Activated CD4-positive, alpha-beta T cell treated with anti-CD3 and anti-CD28 coated beads, Interleukin-2, amount 10 ng/mL, durations not matched to agents 7 days and 5 days (primary cell): ENCODE measurements at regions not wholly inside any gene's neighbourhood (a gene's known extent, or its start where the extent isn't known, plus 50 kb on each side); places are given as distances from the start of the nearest gene placed in this dataset.
"Not testable (repeated sequence)": the region's sequence is repeated elsewhere in the genome, so short reads cannot be mapped to it uniquely, and the experiment has no call there.

Source experiments
- CTCF ChIA-PET: fragments of 350-600 bp; sonication (Branson Sonifier 250); formaldehyde crosslinking; loops from one replicate; lab custom pipeline; 2021; ENCODE audit warnings: antibody characterized with exemption; lab: Charles Lee
- POLR2A ChIA-PET: fragments of 350-600 bp; sonication (Branson Sonifier 250); formaldehyde crosslinking; loops from one replicate; lab custom pipeline; 2021; ENCODE audit warnings: antibody characterized with exemption; lab: Charles Lee
- DNase-seq: peaks from one replicate; pipeline ENCODE4 v3.0.0-alpha.2; 2020
- H3K27ac Mint-ChIP-seq: one replicate; pipeline ENCODE4 v1.8.0; 2021; ENCODE audit warnings: mild to moderate bottlenecking, moderate library complexity, mixed read lengths
- H3K27me3 Mint-ChIP-seq: one replicate; pipeline ENCODE4 v1.8.0; 2021; ENCODE audit warnings: mixed read lengths
- H3K36me3 Mint-ChIP-seq: one replicate; pipeline ENCODE4 v1.8.0; 2021; ENCODE audit warnings: low read depth, mixed read lengths
- H3K4me1 Mint-ChIP-seq: one replicate; pipeline ENCODE4 v1.8.0; 2021; ENCODE audit warnings: mixed read lengths
- H3K4me3 Mint-ChIP-seq: one replicate; pipeline ENCODE4 v1.8.0; 2021; ENCODE audit warnings: mild to moderate bottlenecking, moderate library complexity, mixed read lengths
- H3K9me3 Mint-ChIP-seq: one replicate; pipeline ENCODE4 v1.8.0; 2021; ENCODE audit warnings: mixed read lengths

GRCh38 chr1:190688096-190688495 lies 210.4 kb upstream of the BRINP3 start:
- Mint-ChIP-seq H3K4me3 (no peak overlapping the region), H3K9me3 (peaks cover 4% of the 10 kb centered on the region), H3K27ac (no peak overlapping the region), H3K36me3 (no peaks in the 10 kb centered on the region), H3K4me1 (no peaks in the 10 kb centered on the region), H3K27me3 (no peaks in the 10 kb centered on the region)
- no peak for DNase-seq
- ChIA-PET POLR2A (no interaction called here), CTCF (no interaction called here)

- H3K9me3 Mint-ChIP-seq, DNase-seq, CTCF ChIA-PET, H3K4me1 Mint-ChIP-seq, H3K27ac Mint-ChIP-seq, H3K36me3 Mint-ChIP-seq, POLR2A ChIA-PET, H3K27me3 Mint-ChIP-seq, H3K4me3 Mint-ChIP-seq: not testable (repeated sequence)
Measured at GRCh38 chr1:190698488-190698887, 220.8 kb upstream of the BRINP3 start.

GRCh38 chr1:190699165-190699564 lies 221.5 kb upstream of the BRINP3 start:
- no peak overlapping the region for H3K4me3 Mint-ChIP-seq
- no peaks in the 10 kb centered on the region for H3K4me1 Mint-ChIP-seq
- H3K27me3 Mint-ChIP-seq: no peaks in the 10 kb centered on the region
- POLR2A ChIA-PET: no interaction called here
- CTCF ChIA-PET: no interaction called here
- H3K27ac Mint-ChIP-seq: no peak overlapping the region
- no peaks in the 10 kb centered on the region for H3K36me3 Mint-ChIP-seq
- DNase-seq: no peak
- H3K9me3 Mint-ChIP-seq: peaks cover under 1% of the 10 kb centered on the region

GRCh38 chr1:190708418-190709057 lies 230.9 kb upstream of the BRINP3 start:
- no peak overlapping the region for H3K27ac Mint-ChIP-seq
- CTCF ChIA-PET: no interaction called here
- no peaks in the 10 kb centered on the region for H3K27me3 Mint-ChIP-seq
- DNase-seq: no peak
- no peaks in the 10 kb centered on the region for H3K4me1 Mint-ChIP-seq
- H3K9me3 Mint-ChIP-seq: peaks cover 5% of the 10 kb centered on the region
- no peak overlapping the region for H3K4me3 Mint-ChIP-seq
- POLR2A ChIA-PET: no interaction called here
- H3K36me3 Mint-ChIP-seq: no peaks in the 10 kb centered on the region

GRCh38 chr1:190711069-190711468 lies 233.4 kb upstream of the BRINP3 start:
- Mint-ChIP-seq H3K27ac (no peak overlapping the region), H3K4me1 (no peaks in the 10 kb centered on the region), H3K9me3 (peaks cover 5% of the 10 kb centered on the region), H3K4me3 (no peak overlapping the region), H3K27me3 (no peaks in the 10 kb centered on the region), H3K36me3 (no peaks in the 10 kb centered on the region)
- ChIA-PET POLR2A (no interaction called here), CTCF (no interaction called here)
- DNase-seq: no peak

- ChIA-PET CTCF (no interaction called here), POLR2A (no interaction called here)
- no peaks in the 10 kb centered on the region for H3K36me3 Mint-ChIP-seq
- H3K9me3 Mint-ChIP-seq: peaks cover under 1% of the 10 kb centered on the region
- H3K4me3 Mint-ChIP-seq: no peak overlapping the region
- no peaks in the 10 kb centered on the region for H3K4me1 Mint-ChIP-seq
- no peaks in the 10 kb centered on the region for H3K27me3 Mint-ChIP-seq
- DNase-seq: no peak
- no peak overlapping the region for H3K27ac Mint-ChIP-seq
Measured at GRCh38 chr1:190717055-190717454, 239.4 kb upstream of the BRINP3 start.

GRCh38 chr1:190736971-190737590 lies 259.4 kb upstream of the BRINP3 start:
- ChIA-PET POLR2A (interaction anchor here (0.6 kb wide), 1 partner anchor 855 kb away, joined by 3 read pairs; no protein-coding TSS in a partner anchor), CTCF (no interaction called here)
- H3K4me1 Mint-ChIP-seq: no peaks in the 10 kb centered on the region
- no peaks in the 10 kb centered on the region for H3K36me3 Mint-ChIP-seq
- no peaks in the 10 kb centered on the region for H3K27me3 Mint-ChIP-seq
- H3K9me3 Mint-ChIP-seq: no peaks in the 10 kb centered on the region
- no peak for DNase-seq
- H3K27ac Mint-ChIP-seq: no peak overlapping the region
- no peak overlapping the region for H3K4me3 Mint-ChIP-seq

GRCh38 chr1:190738317-190738716 lies 260.7 kb upstream of the BRINP3 start:
- ChIA-PET CTCF (no interaction called here), POLR2A (no interaction called here)
- no peak for DNase-seq
- no peak overlapping the region for H3K4me3 Mint-ChIP-seq
- H3K36me3 Mint-ChIP-seq: no peaks in the 10 kb centered on the region
- H3K27me3 Mint-ChIP-seq: no peaks in the 10 kb centered on the region
- H3K27ac Mint-ChIP-seq: no peak overlapping the region
- H3K4me1 Mint-ChIP-seq: no peaks in the 10 kb centered on the region
- no peaks in the 10 kb centered on the region for H3K9me3 Mint-ChIP-seq

- CTCF ChIA-PET: no interaction called here
- no peak for DNase-seq
- Mint-ChIP-seq H3K27ac (no peak overlapping the region), H3K9me3 (no peaks in the 10 kb centered on the region), H3K4me1 (no peaks in the 10 kb centered on the region), H3K36me3 (no peaks in the 10 kb centered on the region), H3K27me3 (no peaks in the 10 kb centered on the region), H3K4me3 (no peak overlapping the region)
- POLR2A ChIA-PET: no interaction called here
Measured at GRCh38 chr1:190739926-190740325, 262.3 kb upstream of the BRINP3 start.

- Mint-ChIP-seq H3K4me3 (no peak overlapping the region), H3K4me1 (no peaks in the 10 kb centered on the region), H3K36me3 (no peaks in the 10 kb centered on the region), H3K27me3 (no peaks in the 10 kb centered on the region), H3K9me3 (no peaks in the 10 kb centered on the region), H3K27ac (no peak overlapping the region)
- ChIA-PET POLR2A (no interaction called here), CTCF (no interaction called here)
- no peak for DNase-seq
Measured at GRCh38 chr1:190747704-190748103, 270.0 kb upstream of the BRINP3 start.

GRCh38 chr1:190752131-190752530 lies 274.5 kb upstream of the BRINP3 start:
- no peak overlapping the region for H3K4me3 Mint-ChIP-seq
- no peaks in the 10 kb centered on the region for H3K27me3 Mint-ChIP-seq
- H3K9me3 Mint-ChIP-seq: no peaks in the 10 kb centered on the region
- DNase-seq: no peak
- POLR2A ChIA-PET: no interaction called here
- H3K36me3 Mint-ChIP-seq: no peaks in the 10 kb centered on the region
- no peaks in the 10 kb centered on the region for H3K4me1 Mint-ChIP-seq
- CTCF ChIA-PET: no interaction called here
- H3K27ac Mint-ChIP-seq: no peak overlapping the region

- H3K9me3 Mint-ChIP-seq: peaks cover 3% of the 10 kb centered on the region
- POLR2A ChIA-PET: no interaction called here
- H3K36me3 Mint-ChIP-seq: no peaks in the 10 kb centered on the region
- no peaks in the 10 kb centered on the region for H3K4me1 Mint-ChIP-seq
- DNase-seq: no peak
- no peak overlapping the region for H3K27ac Mint-ChIP-seq
- H3K4me3 Mint-ChIP-seq: no peak overlapping the region
- CTCF ChIA-PET: no interaction called here
- H3K27me3 Mint-ChIP-seq: no peaks in the 10 kb centered on the region
Measured at GRCh38 chr1:190754666-190755065, 277.0 kb upstream of the BRINP3 start.

GRCh38 chr1:190759807-190760206 lies 282.1 kb upstream of the BRINP3 start:
- Mint-ChIP-seq H3K4me3 (no peak overlapping the region), H3K9me3 (peaks cover 3% of the 10 kb centered on the region), H3K27me3 (no peaks in the 10 kb centered on the region)

GRCh38 chr1:190762325-190762724 lies 284.7 kb upstream of the BRINP3 start:
- no peaks in the 10 kb centered on the region for H3K27me3 Mint-ChIP-seq
- H3K27ac Mint-ChIP-seq: no peak overlapping the region
- H3K4me3 Mint-ChIP-seq: no peak overlapping the region
- DNase-seq: no peak
- ChIA-PET POLR2A (no interaction called here), CTCF (no interaction called here)
- H3K36me3 Mint-ChIP-seq: no peaks in the 10 kb centered on the region
- peaks cover 4% of the 10 kb centered on the region for H3K9me3 Mint-ChIP-seq
- no peaks in the 10 kb centered on the region for H3K4me1 Mint-ChIP-seq

More at GRCh38 chr1:190759807-190760206, 282.1 kb upstream of the BRINP3 start:
- Mint-ChIP-seq H3K4me1 (no peaks in the 10 kb centered on the region), H3K27ac (no peak overlapping the region), H3K36me3 (no peaks in the 10 kb centered on the region)
- ChIA-PET CTCF (no interaction called here), POLR2A (no interaction called here)
- DNase-seq: no peak
